ENCODE measurements at regions not wholly inside any gene's neighbourhood (a gene's known extent, or its start where the extent isn't known, plus 50 kb on each side); places are given as distances from the start of the nearest gene placed in this dataset.

DNA sequence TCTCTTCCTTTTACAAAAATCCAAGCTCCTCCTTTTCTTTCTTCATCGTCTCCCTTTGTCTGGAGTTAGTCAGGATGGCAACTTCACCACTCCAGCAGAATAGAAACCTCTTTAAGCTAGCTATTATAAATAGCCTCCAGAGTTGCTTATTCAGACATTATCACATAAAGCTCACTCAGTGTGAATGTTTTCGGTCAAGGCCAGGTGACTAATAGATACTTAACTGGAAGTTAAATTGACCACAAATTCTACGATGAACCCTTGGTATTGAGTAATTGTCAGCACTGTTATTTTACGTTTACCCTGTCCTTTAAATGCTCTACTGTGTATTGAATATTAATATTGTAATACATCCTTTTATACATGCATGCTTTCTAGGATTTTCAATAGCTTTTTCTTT is 340.4 kb downstream of the OTUD1 start:
- Histone ChIP-seq H3K27me3 (ENCODE audit: control insufficient read depth, insufficient read depth, low read length, poor library complexity, severe bottlenecking) (no peaks in the 10 kb centered on the region), H3K9me3 (ENCODE audit: control insufficient read depth, low read length) (no peaks in the 10 kb centered on the region), H3K9ac (ENCODE audit: extremely low read depth, low read length, poor library complexity, severe bottlenecking) (no peak overlapping the region), H3K27ac (ENCODE audit: low read depth, low read length) (no peak overlapping the region), H3K4me3 (ENCODE audit: low read length) (no peak overlapping the region), H3K36me3 (ENCODE audit: control insufficient read depth, insufficient read depth, low read length) (no peaks in the 10 kb centered on the region), H3K4me1 (ENCODE audit: control insufficient read depth, insufficient read depth, low read length) (no peaks in the 10 kb centered on the region)
- TF ChIP-seq, protein P1, sequence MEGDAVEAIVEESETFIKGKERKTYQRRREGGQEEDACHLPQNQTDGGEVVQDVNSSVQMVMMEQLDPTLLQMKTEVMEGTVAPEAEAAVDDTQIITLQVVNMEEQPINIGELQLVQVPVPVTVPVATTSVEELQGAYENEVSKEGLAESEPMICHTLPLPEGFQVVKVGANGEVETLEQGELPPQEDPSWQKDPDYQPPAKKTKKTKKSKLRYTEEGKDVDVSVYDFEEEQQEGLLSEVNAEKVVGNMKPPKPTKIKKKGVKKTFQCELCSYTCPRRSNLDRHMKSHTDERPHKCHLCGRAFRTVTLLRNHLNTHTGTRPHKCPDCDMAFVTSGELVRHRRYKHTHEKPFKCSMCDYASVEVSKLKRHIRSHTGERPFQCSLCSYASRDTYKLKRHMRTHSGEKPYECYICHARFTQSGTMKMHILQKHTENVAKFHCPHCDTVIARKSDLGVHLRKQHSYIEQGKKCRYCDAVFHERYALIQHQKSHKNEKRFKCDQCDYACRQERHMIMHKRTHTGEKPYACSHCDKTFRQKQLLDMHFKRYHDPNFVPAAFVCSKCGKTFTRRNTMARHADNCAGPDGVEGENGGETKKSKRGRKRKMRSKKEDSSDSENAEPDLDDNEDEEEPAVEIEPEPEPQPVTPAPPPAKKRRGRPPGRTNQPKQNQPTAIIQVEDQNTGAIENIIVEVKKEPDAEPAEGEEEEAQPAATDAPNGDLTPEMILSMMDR (conservative IDR thresholded peaks at IDR 0.05) = no peak
- Mint-ChIP-seq H3K36me3 (ENCODE audit: low read depth) (no peaks in the 10 kb centered on the region), H3K4me1 (peaks cover 18% of the 10 kb centered on the region), H3K9me3 (no peaks in the 10 kb centered on the region), H3K27ac (no peak overlapping the region), H3K27me3 (ENCODE audit: insufficient read depth) (no peaks in the 10 kb centered on the region), H3K4me3 (no peak overlapping the region)
- DNase-seq = no peak
- WGBS, 2 experiments (ENCODE audit: insufficient coverage in 1 of 2, insufficient read length in 1 of 2) = 89 to 99% methylated on average over 2 to 4 of the region's 4 CpGs

GRCh38 chr10:23780331-23780730 is 341.5 kb downstream of the OTUD1 start:
- H3K27me3 ChIP-seq (ENCODE audit: control insufficient read depth, insufficient read depth, low read length, poor library complexity, severe bottlenecking) = no peaks in the 10 kb centered on the region
- no peaks in the 10 kb centered on the region for H3K4me1 ChIP-seq (ENCODE audit: control insufficient read depth, insufficient read depth, low read length)
- Mint-ChIP-seq H3K27me3 (ENCODE audit: insufficient read depth) (no peaks in the 10 kb centered on the region), H3K4me3 (no peak overlapping the region), H3K9me3 (no peaks in the 10 kb centered on the region), H3K27ac (no peak overlapping the region), H3K4me1 (peaks cover 24% of the 10 kb centered on the region), H3K36me3 (ENCODE audit: low read depth) (no peaks in the 10 kb centered on the region)
- TF ChIP-seq, protein P1 (conservative IDR thresholded peaks at IDR 0.05) = no peak
- H3K4me3 ChIP-seq (ENCODE audit: low read length) = no peak overlapping the region
- H3K9me3 ChIP-seq (ENCODE audit: control insufficient read depth, low read length) = no peaks in the 10 kb centered on the region
- H3K9ac ChIP-seq (ENCODE audit: extremely low read depth, low read length, poor library complexity, severe bottlenecking) = no peak overlapping the region
- 96 to 100% methylated on average over 1 of the region's 1 CpG for WGBS, 2 experiments (ENCODE audit: insufficient coverage in 1 of 2, insufficient read length in 1 of 2)
- no peaks in the 10 kb centered on the region for H3K36me3 ChIP-seq (ENCODE audit: control insufficient read depth, insufficient read depth, low read length)
- no peak for DNase-seq
- H3K27ac ChIP-seq (ENCODE audit: low read depth, low read length) = no peak overlapping the region

DNA sequence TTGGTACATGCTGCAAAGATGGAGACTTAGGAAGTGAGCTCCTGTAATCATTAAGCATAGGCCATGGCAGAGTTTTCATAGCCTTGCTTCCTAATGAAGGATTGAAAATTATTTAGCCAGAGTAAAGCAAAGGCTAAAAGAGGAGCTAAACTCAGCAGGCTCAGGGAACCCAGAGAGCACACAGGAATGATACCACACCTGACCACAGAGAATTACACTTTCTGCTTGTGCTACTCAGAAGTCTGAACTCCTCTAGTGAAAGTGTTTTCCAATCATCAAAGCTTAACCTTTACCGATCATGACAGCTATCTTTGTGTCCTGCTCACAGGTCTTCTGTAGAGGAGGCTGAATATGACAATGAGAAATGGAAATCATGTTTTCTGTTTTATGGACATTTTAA is 347.7 kb downstream of the OTUD1 start:
- no peaks in the 10 kb centered on the region for H3K27me3 Mint-ChIP-seq (ENCODE audit: insufficient read depth)
- H3K27me3 ChIP-seq (ENCODE audit: control insufficient read depth, insufficient read depth, low read length, poor library complexity, severe bottlenecking) = no peaks in the 10 kb centered on the region
- TF ChIP-seq, protein P1 (conservative IDR thresholded peaks at IDR 0.05) = no peak
- H3K9me3 Mint-ChIP-seq = no peaks in the 10 kb centered on the region
- no peaks in the 10 kb centered on the region for H3K36me3 ChIP-seq (ENCODE audit: control insufficient read depth, insufficient read depth, low read length)
- 88% methylated on average over 1 of the region's 1 CpG; no CpG with 5 or more reads in 1 of the 2 experiments for WGBS, 2 experiments (ENCODE audit: insufficient coverage in 1 of 2, insufficient read length in 1 of 2)
- no peaks in the 10 kb centered on the region for H3K9me3 ChIP-seq (ENCODE audit: control insufficient read depth, low read length)
- H3K4me3 Mint-ChIP-seq = no peak overlapping the region
- no peak overlapping the region for H3K27ac ChIP-seq (ENCODE audit: low read depth, low read length)
- H3K4me1 ChIP-seq (ENCODE audit: control insufficient read depth, insufficient read depth, low read length) = no peaks in the 10 kb centered on the region
- no peak overlapping the region for H3K4me3 ChIP-seq (ENCODE audit: low read length)
- no peaks in the 10 kb centered on the region for H3K36me3 Mint-ChIP-seq (ENCODE audit: low read depth)
- peaks cover 11% of the 10 kb centered on the region for H3K4me1 Mint-ChIP-seq
- H3K27ac Mint-ChIP-seq = no peak overlapping the region
- no peak overlapping the region for H3K9ac ChIP-seq (ENCODE audit: extremely low read depth, low read length, poor library complexity, severe bottlenecking)
- DNase-seq = no peak

Measured in endodermal cell (in vitro differentiated cells).